H1 (cell line): ENCODE measurements at regions not wholly inside any gene's neighbourhood (a gene's known extent, or its start where the extent isn't known, plus 50 kb on each side); places are given as distances from the start of the nearest gene placed in this dataset.

Source experiments
- CTCF ChIA-PET: fragments of 300-600 bp; sonication (Branson Sonifier 250); formaldehyde crosslinking; loops from one replicate; lab custom pipeline; 2021; ENCODE audit not compliant: partially characterized antibody; lab: Charles Lee
- POLR2A ChIA-PET: fragments of 300-600 bp; sonication (Branson Sonifier 250); formaldehyde crosslinking; loops from one replicate; lab custom pipeline; 2021; ENCODE audit warnings: inconsistent platforms; ENCODE audit not compliant: partially characterized antibody; lab: Charles Lee
- DNase-seq, 2 experiments: peaks; one replicate each; pipeline versions ENCODE4 v3.0.0 to v3.0.0-alpha.2; 2010 to 2022; ENCODE audit warnings: low spot score in 2 of 2, low read depth in 1 of 2, mixed read lengths in 1 of 2
- FAIRE-seq: peaks from 2 replicates; lab custom pipeline; 2011; peaks lifted over from hg19 to GRCh38; lab: Jason Lieb, UNC
- H2AFZ ChIP-seq: 2 replicates; pipeline ENCODE4 v1.8.1; 2012; ENCODE audit warnings: low read length, inconsistent platforms
- H2AK5ac ChIP-seq: 2 replicates; pipeline ENCODE4 v1.6.1; 2013; ENCODE audit warnings: low read depth, low read length
- H2BK120ac ChIP-seq: replicated peaks from 2 replicates; pipeline ENCODE3; 2013; ENCODE audit warnings: low read depth, low read length, inconsistent platforms
- H2BK12ac ChIP-seq: 2 replicates; pipeline ENCODE4 v1.6.1; 2013; ENCODE audit warnings: low read depth, low read length
- H2BK15ac ChIP-seq: 2 replicates; pipeline ENCODE4 v1.6.1; 2013; ENCODE audit warnings: low read length
- H2BK20ac ChIP-seq: 2 replicates; pipeline ENCODE4 v1.6.1; 2013; ENCODE audit warnings: low read length
- H2BK5ac ChIP-seq: 2 replicates; pipeline ENCODE4 v1.6.1; 2013; ENCODE audit warnings: low read depth, low read length
- H3K14ac ChIP-seq: 2 replicates; pipeline ENCODE4 v1.6.1; 2013; ENCODE audit warnings: inconsistent platforms; ENCODE audit not compliant: insufficient read length
- H3K18ac ChIP-seq: 2 replicates; pipeline ENCODE4 v1.6.1; 2013; ENCODE audit warnings: low read length; ENCODE audit errors: extremely low read depth
- H3K23ac ChIP-seq: 2 replicates; pipeline ENCODE4 v1.6.1; 2013; ENCODE audit warnings: inconsistent platforms; ENCODE audit not compliant: insufficient read length
- H3K23me2 ChIP-seq: 2 replicates; pipeline ENCODE4 v1.6.1; 2013; ENCODE audit warnings: low read depth, low read length
- H3K27ac ChIP-seq: 2 replicates; pipeline ENCODE4 v1.6.1; 2011; ENCODE audit warnings: low read depth, low read length, inconsistent platforms
- H3K27me3 ChIP-seq, 4 experiments: replicated peaks in 1 of 4; 1 replicate in 1 of 4; 2 replicates in 3 of 4; pipeline versions ENCODE4 v1.6.1 to v1.8.1; 2011 to 2013; ENCODE audit warnings: low read length in 3 of 4, mild to moderate bottlenecking in 3 of 4, inconsistent platforms in 2 of 4, mixed read lengths in 2 of 4, moderate library complexity in 1 of 4; ENCODE audit not compliant: control insufficient read depth in 3 of 4, insufficient read depth in 3 of 4; ENCODE audit errors: extremely low read depth in 1 of 4
- H3K36me3 ChIP-seq, 4 experiments: 2 replicates each; pipeline versions ENCODE4 v1.6.1 to v1.8.1; 2011 to 2013; ENCODE audit warnings: mild to moderate bottlenecking in 4 of 4, low read length in 3 of 4, moderate library complexity in 2 of 4, control low read depth in 1 of 4, inconsistent platforms in 1 of 4; ENCODE audit not compliant: insufficient read depth in 4 of 4, control insufficient read depth in 2 of 4
- H3K4ac ChIP-seq: replicated peaks from 2 replicates; pipeline ENCODE3; 2013; ENCODE audit warnings: low read length, low read depth, mixed read lengths, inconsistent platforms; ENCODE audit not compliant: insufficient read length
- H3K4me1 ChIP-seq, 4 experiments: replicated peaks in 1 of 4; 1 replicate in 1 of 4; 2 replicates in 3 of 4; pipeline versions ENCODE4 v1.6.1 to v1.8.1; 2011 to 2013; ENCODE audit warnings: low read length in 3 of 4, inconsistent platforms in 2 of 4, mixed read lengths in 1 of 4; ENCODE audit not compliant: insufficient read depth in 4 of 4, control insufficient read depth in 3 of 4
- H3K4me2 ChIP-seq, 2 experiments: 2 replicates each; pipeline versions ENCODE4 v1.6.1 to v1.8.1; 2011 to 2013; ENCODE audit warnings: low read depth in 2 of 2, low read length in 2 of 2, control low read depth in 1 of 2, inconsistent platforms in 1 of 2, mild to moderate bottlenecking in 1 of 2; ENCODE audit not compliant: insufficient read depth in 1 of 2
- H3K4me3 ChIP-seq, 4 experiments: fragments of 200-600, 300-600 bp in 1 of 4; sonication (generic), shearing (Covaris generic), sonication (Bioruptor Twin) in 1 of 4; 2 replicates each; pipeline versions ENCODE4 v1.5.1 to v1.8.1; 2011 to 2016; ENCODE audit warnings: low read length in 4 of 4, low read depth in 3 of 4, control low read depth in 2 of 4, inconsistent platforms in 2 of 4, mild to moderate bottlenecking in 2 of 4, mixed read lengths in 1 of 4, moderate library complexity in 1 of 4; ENCODE audit not compliant: insufficient read depth in 2 of 4; ENCODE audit errors: extremely low read depth in 1 of 4
- H3K56ac ChIP-seq: replicated peaks from 2 replicates; pipeline ENCODE3; 2013; ENCODE audit warnings: low read depth, mild to moderate bottlenecking, mixed read lengths, low read length, inconsistent platforms; ENCODE audit not compliant: insufficient read length
- H3K79me1 ChIP-seq: 2 replicates; pipeline ENCODE4 v1.6.1; 2013; ENCODE audit warnings: low read depth, low read length, control low read depth
- H3K79me2 ChIP-seq, 2 experiments: 2 replicates each; pipeline versions ENCODE4 v1.6.1 to v1.8.1; 2012 to 2013; ENCODE audit warnings: low read length in 2 of 2, mild to moderate bottlenecking in 2 of 2, inconsistent platforms in 1 of 2; ENCODE audit not compliant: insufficient read depth in 2 of 2, control insufficient read depth in 1 of 2
- H3K9ac ChIP-seq, 4 experiments: replicated peaks in 1 of 4; 1 replicate in 1 of 4; 2 replicates in 3 of 4; pipeline versions ENCODE4 v1.6.1 to v1.8.1; 2011 to 2013; ENCODE audit warnings: low read depth in 3 of 4, low read length in 3 of 4, control low read depth in 2 of 4, mild to moderate bottlenecking in 2 of 4, moderate library complexity in 2 of 4, inconsistent platforms in 1 of 4; ENCODE audit errors: extremely low read depth in 1 of 4
- H3K9me3 ChIP-seq, 2 experiments: 2 replicates each; pipeline versions ENCODE4 v1.6.1 to v1.8.1; 2012 to 2013; ENCODE audit warnings: mild to moderate bottlenecking in 2 of 2, moderate library complexity in 2 of 2, control low read depth in 1 of 2, inconsistent platforms in 1 of 2, low read depth in 1 of 2, low read length in 1 of 2, mixed read lengths in 1 of 2; ENCODE audit not compliant: insufficient read depth in 2 of 2
- H4K20me1 ChIP-seq, 2 experiments: replicated peaks in 1 of 2; 2 replicates each; pipeline versions ENCODE3 to v1.8.1; 2011 to 2013; ENCODE audit warnings: inconsistent platforms in 2 of 2, low read length in 2 of 2, mild to moderate bottlenecking in 1 of 2; ENCODE audit not compliant: insufficient read depth in 2 of 2, control insufficient read depth in 1 of 2
- H4K5ac ChIP-seq: 2 replicates; pipeline ENCODE4 v1.6.1; 2013; ENCODE audit warnings: low read length, low read depth, mixed read lengths, inconsistent platforms; ENCODE audit not compliant: insufficient read length
- H4K8ac ChIP-seq: 2 replicates; pipeline ENCODE4 v1.8.0; 2013; ENCODE audit warnings: mild to moderate bottlenecking, moderate library complexity, low read length, inconsistent platforms; ENCODE audit not compliant: insufficient read depth; ENCODE audit errors: extremely low read depth
- H4K91ac ChIP-seq: replicated peaks from 2 replicates; pipeline ENCODE3; 2013; ENCODE audit warnings: low read length, mixed read lengths, inconsistent platforms; ENCODE audit not compliant: insufficient read length
- CBX5 ChIP-seq: fragments of 300-800, 300-1000 bp; sonication (generic); IDR thresholded peaks from 2 replicates; pipeline ENCODE4 v1.7.1; 2016; ENCODE audit warnings: antibody characterized with exemption, low read length, low read depth
- CBX8 ChIP-seq: fragments of 300-800, 300-1000 bp; sonication (generic); IDR thresholded peaks from 2 replicates; pipeline ENCODE4 v1.7.1; 2016; ENCODE audit warnings: low read depth, low read length, borderline replicate concordance
- CTBP2 ChIP-seq: IDR thresholded peaks from 2 replicates; pipeline ENCODE4 v1.7.0; 2011; ENCODE audit warnings: borderline replicate concordance, mild to moderate bottlenecking, moderate library complexity, mixed read lengths, low read length; ENCODE audit not compliant: insufficient read depth, insufficient read length
- FOSL1 ChIP-seq: IDR thresholded peaks from 2 replicates; pipeline ENCODE4 v1.6.1; 2011; ENCODE audit warnings: mild to moderate bottlenecking, low read depth, low read length, moderate library complexity; ENCODE audit not compliant: insufficient read depth
- KDM1A ChIP-seq: fragments of 200-600, 300-600 bp; sonication (generic); IDR thresholded peaks from 2 replicates; pipeline ENCODE4 v1.7.1; 2016; ENCODE audit warnings: mild to moderate bottlenecking, low read length, borderline replicate concordance
- MAFK ChIP-seq: IDR thresholded peaks from 2 replicates; pipeline ENCODE4 v1.6.1; 2012; ENCODE audit warnings: low read depth, mild to moderate bottlenecking, improper control_type of control experiment, low read length
- PHF8 ChIP-seq: fragments of 200-600 bp; sonication (generic); conservative IDR thresholded peaks from 2 replicates; pipeline ENCODE4 v1.7.1; 2012; ENCODE audit warnings: low read depth, mild to moderate bottlenecking, inconsistent platforms, low read length, moderate library complexity
- RBBP5 ChIP-seq: IDR thresholded peaks from 2 replicates; pipeline ENCODE4 v1.7.1; 2012; ENCODE audit warnings: low read depth, mild to moderate bottlenecking, inconsistent platforms, low read length, moderate library complexity, borderline replicate concordance
- ZNF274 ChIP-seq: IDR thresholded peaks from 2 replicates; pipeline ENCODE4 v1.7.0; 2012; ENCODE audit warnings: low read length, borderline replicate concordance; ENCODE audit errors: extremely low read depth
- WGBS, 2 experiments: shearing (Covaris generic) in 1 of 2; methylation state at CpG; one replicate each; pipeline versions ENCODE4 v1.1.6 to v1.1.7; 2013 to 2015; ENCODE audit warnings: low lambda C conversion rate in 2 of 2, mixed read lengths in 2 of 2, inconsistent platforms in 1 of 2, low coverage in 1 of 2, missing lambda C conversion rate in 1 of 2; ENCODE audit not compliant: insufficient replicate concordance in 2 of 2, insufficient coverage in 1 of 2, insufficient read length in 1 of 2; ENCODE audit errors: extremely low coverage in 1 of 2, missing lambda C conversion rate in 1 of 2; 5-methylcytosine and 5-hydroxymethylcytosine counted together
- TF ChIP-seq, protein P1 (sequence below): IDR thresholded peaks from 2 replicates; pipeline ENCODE4 v1.6.1; 2012; ENCODE audit warnings: low read length, inconsistent platforms

DNA sequence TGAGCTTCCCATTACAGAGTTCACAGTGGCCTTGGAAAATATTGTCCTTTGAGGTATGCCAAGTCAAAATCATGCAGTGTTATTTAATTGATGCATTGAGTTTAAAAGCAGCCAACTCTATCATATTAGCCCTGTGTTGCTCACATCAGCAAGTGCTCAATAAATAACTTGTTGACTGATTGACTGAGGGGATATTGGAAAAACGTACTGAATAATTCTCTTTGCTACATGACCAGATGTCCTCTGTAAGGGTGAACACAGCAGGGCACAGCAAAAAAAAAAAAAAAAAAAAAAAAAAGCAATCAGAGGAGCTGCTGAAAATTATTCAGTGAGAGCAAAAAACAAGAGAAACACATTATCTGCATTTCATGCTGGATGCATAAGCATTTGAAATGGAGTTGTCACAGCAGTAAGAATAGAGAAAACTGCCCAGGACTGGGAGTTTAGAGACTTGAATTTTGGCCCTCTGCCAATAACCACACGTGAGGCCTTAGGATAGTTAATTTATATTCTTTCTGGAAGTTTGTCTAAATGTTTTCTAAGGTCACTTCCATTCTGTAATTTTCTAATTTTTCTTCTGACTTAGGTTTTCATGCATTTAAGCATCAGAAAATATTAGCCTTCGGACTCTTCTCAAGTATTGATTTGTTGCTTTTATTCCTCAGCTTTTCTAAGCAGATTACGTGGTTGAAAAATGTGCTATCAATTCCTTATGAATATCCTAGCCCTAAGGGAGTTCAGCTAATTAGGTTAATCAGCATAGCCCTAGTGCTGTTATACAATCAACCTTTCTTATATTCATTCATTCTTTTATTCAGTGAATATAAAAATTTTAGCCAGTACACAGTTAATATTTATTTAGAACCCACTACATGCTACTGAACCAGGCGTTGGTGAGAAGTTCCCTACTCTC is 246.8 kb upstream of the STXBP5 start:
- Histone ChIP-seq H2BK120ac (no peak overlapping the region), H3K79me1 (no peaks in the 10 kb centered on the region), H3K4ac (no peak overlapping the region), H2BK12ac (no peak overlapping the region), H3K27me3 (no peaks in the 10 kb centered on the region), H3K23me2 (no peaks in the 10 kb centered on the region), H3K79me2 (no peaks in the 10 kb centered on the region), H2BK15ac (no peak overlapping the region), H3K23ac (no peak overlapping the region), H3K4me1 (no peaks in the 10 kb centered on the region), H3K27ac (no peak overlapping the region), H3K4me3 (no peak overlapping the region), H2BK20ac (no peak overlapping the region), H4K20me1 (no peaks in the 10 kb centered on the region), H3K56ac (no peak overlapping the region), H3K4me2 (no peak overlapping the region), H4K5ac (no peak overlapping the region), H3K14ac (no peak overlapping the region), H3K9me3 (no peaks in the 10 kb centered on the region), H4K8ac (no peak overlapping the region), H3K36me3 (no peaks in the 10 kb centered on the region), H2BK5ac (no peak overlapping the region), H3K9ac (no peak overlapping the region), H2AFZ (no peak overlapping the region), H2AK5ac (no peak overlapping the region), H4K91ac (no peak overlapping the region), H3K18ac (no peak overlapping the region)
- TF ChIP-seq KDM1A (no peak), ZNF274 (no peak), MAFK (no peak), CTBP2 (no peak), CBX5 (no peak), RBBP5 (no peak), PHF8 (no peak), FOSL1 (no peak), CBX8 (no peak)
- TF ChIP-seq, protein P1, sequence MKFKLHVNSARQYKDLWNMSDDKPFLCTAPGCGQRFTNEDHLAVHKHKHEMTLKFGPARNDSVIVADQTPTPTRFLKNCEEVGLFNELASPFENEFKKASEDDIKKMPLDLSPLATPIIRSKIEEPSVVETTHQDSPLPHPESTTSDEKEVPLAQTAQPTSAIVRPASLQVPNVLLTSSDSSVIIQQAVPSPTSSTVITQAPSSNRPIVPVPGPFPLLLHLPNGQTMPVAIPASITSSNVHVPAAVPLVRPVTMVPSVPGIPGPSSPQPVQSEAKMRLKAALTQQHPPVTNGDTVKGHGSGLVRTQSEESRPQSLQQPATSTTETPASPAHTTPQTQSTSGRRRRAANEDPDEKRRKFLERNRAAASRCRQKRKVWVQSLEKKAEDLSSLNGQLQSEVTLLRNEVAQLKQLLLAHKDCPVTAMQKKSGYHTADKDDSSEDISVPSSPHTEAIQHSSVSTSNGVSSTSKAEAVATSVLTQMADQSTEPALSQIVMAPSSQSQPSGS = no peak
- 94% methylated on average over 5 of the region's 5 CpGs; no CpG with 5 or more reads in 1 of the 2 experiments for WGBS, 2 experiments
- CTCF ChIA-PET = no interaction called here
- POLR2A ChIA-PET = no interaction called here
- FAIRE-seq (no peak), DNase-seq (no peak)
